Stomach (tissue), 8 donors: ENCODE measurements at regions not wholly inside any gene's neighbourhood (a gene's known extent, or its start where the extent isn't known, plus 50 kb on each side); places are given as distances from the start of the nearest gene placed in this dataset.

ENCODE experiments used
- DNase-seq, 2 donors: peaks; one replicate each; pipeline versions ENCODE4 v3.0.0 to v3.0.0-alpha.2; 2013 to 2019
- H3K27ac ChIP-seq, 5 donors: fragments of 200-600 bp in 4 of 5; sonication (generic) in 4 of 5; one replicate each; pipeline ENCODE4 v1.5.1; 2013 to 2019; ENCODE audit warnings: mild to moderate bottlenecking in 1 of 5, moderate library complexity in 1 of 5
- H3K27me3 ChIP-seq, 3 donors: fragments of 200-600 bp; sonication (generic); one replicate each; pipeline ENCODE4 v1.5.1; 2017 to 2019; ENCODE audit warnings: mixed run types in 1 of 3
- H3K36me3 ChIP-seq, 4 donors: fragments of 200-600 bp; sonication (generic); 1 replicate in 3 of 4; 2 replicates in 1 of 4; pipeline ENCODE4 v1.5.1; 2016 to 2019
- H3K4me1 ChIP-seq, 4 donors: fragments of 200-600 bp; sonication (generic); one replicate each; pipeline ENCODE4 v1.5.1; 2016 to 2019
- H3K4me3 ChIP-seq, 4 donors: fragments of 200-600 bp; sonication (generic) in 3 of 4; one replicate each; pipeline ENCODE4 v1.5.1; 2016 to 2019; ENCODE audit warnings: mild to moderate bottlenecking in 1 of 4
- H3K9me3 ChIP-seq, 4 donors: fragments of 200-600 bp; sonication (generic); one replicate each; pipeline ENCODE4 v1.5.1; 2016 to 2019
- CTCF ChIP-seq, 7 experiments: fragments of 450-650 bp in 4 of 7; fragments of 200-600 bp in 3 of 7; sonication (generic) in 3 of 7; IDR thresholded peaks; one replicate each; pipeline ENCODE4 v1.5.1; 2016 to 2019; ENCODE audit warnings: antibody characterized with exemption in 7 of 7, control low read depth in 2 of 7, mild to moderate bottlenecking in 1 of 7
- EP300 ChIP-seq: sonication (generic); formaldehyde crosslinking; IDR thresholded peaks from one replicate; pipeline ENCODE4 v1.6.1; 2017; ENCODE audit warnings: antibody characterized with exemption
- POLR2A ChIP-seq, 4 donors: fragments of 450-650 bp; IDR thresholded peaks; one replicate each; pipeline ENCODE4 v1.6.1; 2016; ENCODE audit warnings: antibody characterized with exemption in 4 of 4, control low read depth in 2 of 4, mild to moderate bottlenecking in 1 of 4, moderate library complexity in 1 of 4
- POLR2AphosphoS5 ChIP-seq, 3 donors: sonication (generic); formaldehyde crosslinking; IDR thresholded peaks; one replicate each; pipeline ENCODE4 v1.6.1; 2016; ENCODE audit warnings: antibody characterized with exemption in 3 of 3
- WGBS, 5 donors: extraction: QIAGEN DNeasy Blood & Tissue Kit in 3 of 5; methylation state at CpG; one replicate each; pipeline versions ENCODE4 v1.1.5 to v1.1.7; 2013 to 2018; 5-methylcytosine and 5-hydroxymethylcytosine counted together
- intact Hi-C: fragments of 100-400 bp; cut with DNase I; formaldehyde crosslinking; loops from one replicate; pipeline ENCODE4 v1.15.1; 2023; ENCODE audit warnings: low total_unique reads
- donor health status: healthy with polysubstance abuse.
- donor health status: Bipolar disorder and iron deficiency.
- donor health status: healthy.

- Histone ChIP-seq H3K27me3 (no peaks in the 10 kb centered on the region), H3K4me3 (no peak overlapping the region), H3K36me3 (no peaks in the 10 kb centered on the region), H3K27ac (no peak overlapping the region), H3K4me1 (no peaks in the 10 kb centered on the region), H3K9me3 (no peaks in the 10 kb centered on the region)
- WGBS, 5 donors = 87 to 94% (median 91%) methylated on average over 4 of the region's 4 CpGs
- TF ChIP-seq EP300 = no peak
- TF ChIP-seq POLR2A (IDR thresholded peaks at IDR 0.05) = no peak
- no peak for TF ChIP-seq CTCF (IDR thresholded peaks at IDR 0.05)
- no peak for TF ChIP-seq POLR2AphosphoS5 (IDR thresholded peaks at IDR 0.05)
- intact Hi-C loops = no loop called here
- no peak for DNase-seq
These were observed 485.1 kb downstream of the IRS2 start for GRCh38 chr13:109301276-109301675.

- no peaks in the 10 kb centered on the region for H3K9me3 ChIP-seq
- no peaks in the 10 kb centered on the region for H3K27me3 ChIP-seq
- no peak overlapping the region for H3K27ac ChIP-seq
- H3K4me3 ChIP-seq = no peak overlapping the region
- no peak for DNase-seq
- WGBS, 5 donors = 65 to 82% (median 77%) methylated on average over 2 of the region's 2 CpGs
- no peak for TF ChIP-seq EP300
- no peak for TF ChIP-seq CTCF (IDR thresholded peaks at IDR 0.05)
- no peak for TF ChIP-seq POLR2AphosphoS5 (IDR thresholded peaks at IDR 0.05)
- no peak for TF ChIP-seq POLR2A (IDR thresholded peaks at IDR 0.05)
- intact Hi-C loops = no loop called here
- H3K4me1 ChIP-seq = no peaks in the 10 kb centered on the region
- H3K36me3 ChIP-seq = no peaks in the 10 kb centered on the region
These were observed 488.8 kb downstream of the IRS2 start for GRCh38 chr13:109297628-109298027.

- 88 to 95% (median 91%) methylated on average over 3 of the region's 3 CpGs for WGBS, 5 donors
- Histone ChIP-seq H3K27ac (no peak overlapping the region), H3K27me3 (no peaks in the 10 kb centered on the region), H3K36me3 (no peaks in the 10 kb centered on the region), H3K4me3 (no peak overlapping the region), H3K9me3 (no peaks in the 10 kb centered on the region), H3K4me1 (no peaks in the 10 kb centered on the region)
- TF ChIP-seq CTCF (IDR thresholded peaks at IDR 0.05) (no peak), POLR2AphosphoS5 (IDR thresholded peaks at IDR 0.05) (no peak), POLR2A (IDR thresholded peaks at IDR 0.05) (no peak), EP300 (no peak)
- intact Hi-C loops = no loop called here
- no peak for DNase-seq
These were observed 493.2 kb downstream of the IRS2 start for GRCh38 chr13:109293166-109293565.

- no peak for DNase-seq
These were observed 498.2 kb downstream of the IRS2 start for GRCh38 chr13:109288151-109288709.

More at GRCh38 chr13:109288151-109288709, 498.2 kb downstream of the IRS2 start:
- Histone ChIP-seq H3K36me3 (no peaks in the 10 kb centered on the region), H3K27me3 (no peaks in the 10 kb centered on the region), H3K4me1 (no peaks in the 10 kb centered on the region), H3K27ac (no peak overlapping the region), H3K9me3 (no peaks in the 10 kb centered on the region), H3K4me3 (no peak overlapping the region)
- 84 to 90% (median 86%) methylated on average over 6 of the region's 6 CpGs for WGBS, 5 donors
- intact Hi-C loops = no loop called here
- TF ChIP-seq CTCF (IDR thresholded peaks at IDR 0.05) (no peak), POLR2A (IDR thresholded peaks at IDR 0.05) (no peak), POLR2AphosphoS5 (IDR thresholded peaks at IDR 0.05) (no peak), EP300 (no peak)
